ENCODE measurements at regions not wholly inside any gene's neighbourhood (a gene's known extent, or its start where the extent isn't known, plus 50 kb on each side); places are given as distances from the start of the nearest gene placed in this dataset.

DNA sequence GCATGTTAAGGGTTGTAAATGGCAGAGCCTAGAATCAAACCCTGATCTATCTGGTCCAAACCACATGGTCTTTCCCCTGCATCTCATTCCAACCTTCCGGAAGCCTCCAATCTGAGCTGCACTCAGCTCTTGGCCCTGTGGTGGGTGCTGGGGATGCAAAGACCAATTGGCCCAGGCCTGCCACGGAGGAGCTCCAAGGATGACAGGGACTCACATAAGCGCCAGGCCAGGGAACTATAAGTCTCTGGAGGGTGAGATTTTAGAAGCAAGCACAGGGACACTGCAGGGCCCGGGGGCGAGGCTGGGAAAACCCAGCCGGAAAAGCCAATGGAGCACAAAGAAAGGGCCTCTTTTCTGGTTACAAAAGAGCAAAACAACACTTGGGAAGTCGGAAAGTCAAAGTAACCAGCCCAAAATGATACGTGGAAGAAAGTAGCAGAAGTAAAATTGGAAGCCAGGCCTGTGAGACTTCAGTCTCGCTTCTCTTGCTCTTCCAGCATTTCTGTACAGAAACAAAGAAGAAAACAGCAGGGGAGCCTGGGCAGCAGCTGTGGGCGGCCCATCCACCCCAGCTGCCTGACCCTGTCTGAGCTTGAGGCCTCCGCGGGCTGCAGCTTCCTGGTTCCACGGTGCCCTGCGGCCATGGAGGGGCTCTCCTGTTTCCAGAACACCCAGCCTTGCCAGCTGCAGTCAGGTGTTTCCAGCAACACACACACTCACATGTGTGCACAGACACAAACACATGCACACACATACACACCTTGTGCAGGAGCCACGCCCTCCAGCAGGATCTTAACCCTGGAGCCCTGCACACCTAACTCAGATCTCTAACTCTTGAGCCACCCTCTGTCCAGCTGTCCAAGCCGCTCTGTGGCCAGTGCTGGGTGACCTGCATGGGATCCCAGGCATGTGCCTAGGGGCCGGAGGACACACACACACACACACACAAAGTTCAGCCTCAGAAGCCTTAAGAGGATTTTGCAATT, 178.2 kb downstream of the BCL11B start:
- no peak for TF ChIP-seq POLR2AphosphoS5 (IDR thresholded peaks at IDR 0.05; ENCODE audit: low read depth, low read length)
- no peak for TF ChIP-seq TAF1 (IDR thresholded peaks at IDR 0.05; ENCODE audit: low read depth, low read length)
- no peak for TF ChIP-seq POLR2A (IDR thresholded peaks at IDR 0.05; ENCODE audit: low read depth, low read length)
- TF ChIP-seq SPI1 (IDR thresholded peaks at IDR 0.05; ENCODE audit: low read depth, low read length), result no peak
- TF ChIP-seq PAX5 (IDR thresholded peaks at IDR 0.05; ENCODE audit: insufficient read depth, low read length, severe bottlenecking), result no peak
- no peak for TF ChIP-seq POU2F2 (IDR thresholded peaks at IDR 0.05; ENCODE audit: low read depth, low read length)

All from GM12891 (cell line).